ENCODE measurements at regions not wholly inside any gene's neighbourhood (a gene's known extent, or its start where the extent isn't known, plus 50 kb on each side); places are given as distances from the start of the nearest gene placed in this dataset.
"Not testable (repeated sequence)": the region's sequence is repeated elsewhere in the genome, so short reads cannot be mapped to it uniquely, and the experiment has no call there.

- ChIA-PET POLR2A (no interaction called here), CTCF (no interaction called here)
- Histone ChIP-seq H3K27me3 (ENCODE audit: control insufficient read depth, insufficient read depth, low read length) (no peaks in the 10 kb centered on the region), H3K27ac (ENCODE audit: low read depth, low read length) (no peak overlapping the region), H3K9me3 (ENCODE audit: control insufficient read depth, insufficient read depth, low read length) (peaks cover 25% of the 10 kb centered on the region), H3K4me3 (ENCODE audit: low read depth, low read length) (no peak overlapping the region)
- no peak for DNase-seq (ENCODE audit: low read depth, low spot score)
- no peak for TF ChIP-seq CTCF (IDR thresholded peaks at IDR 0.05; ENCODE audit: low read depth, low read length)
Measured at GRCh38 chr22:10741210-10741609, 4786.8 kb upstream of the OR11H1 start.

- H3K4me3 ChIP-seq (ENCODE audit: low read depth, low read length); DNase-seq (ENCODE audit: low read depth, low spot score); H3K27ac ChIP-seq (ENCODE audit: low read depth, low read length); CTCF ChIA-PET; H3K27me3 ChIP-seq (ENCODE audit: control insufficient read depth, insufficient read depth, low read length); POLR2A ChIA-PET: not testable (repeated sequence)
- H3K9me3 ChIP-seq (ENCODE audit: control insufficient read depth, insufficient read depth, low read length) = peaks cover 22% of the 10 kb centered on the region
Measured at GRCh38 chr22:10741776-10742630, 4786.0 kb upstream of the OR11H1 start.

GRCh38 chr22:10746382-10746781 is 4781.6 kb upstream of the OR11H1 start:
- POLR2A ChIA-PET; H3K4me3 ChIP-seq (ENCODE audit: low read depth, low read length); DNase-seq (ENCODE audit: low read depth, low spot score); H3K27me3 ChIP-seq (ENCODE audit: control insufficient read depth, insufficient read depth, low read length); H3K27ac ChIP-seq (ENCODE audit: low read depth, low read length); CTCF ChIA-PET: not testable (repeated sequence)
- peaks cover 26% of the 10 kb centered on the region for H3K9me3 ChIP-seq (ENCODE audit: control insufficient read depth, insufficient read depth, low read length)

- H3K27me3 ChIP-seq (ENCODE audit: control insufficient read depth, insufficient read depth, low read length); POLR2A ChIA-PET; DNase-seq (ENCODE audit: low read depth, low spot score); H3K27ac ChIP-seq (ENCODE audit: low read depth, low read length); H3K4me3 ChIP-seq (ENCODE audit: low read depth, low read length); CTCF ChIA-PET: not testable (repeated sequence)
- H3K9me3 ChIP-seq (ENCODE audit: control insufficient read depth, insufficient read depth, low read length) = peaks cover 19% of the 10 kb centered on the region
Measured at GRCh38 chr22:10747227-10747626, 4780.8 kb upstream of the OR11H1 start.

GRCh38 chr22:10748751-10749150 is 4779.2 kb upstream of the OR11H1 start:
- POLR2A ChIA-PET; CTCF ChIA-PET; H3K27ac ChIP-seq (ENCODE audit: low read depth, low read length); H3K4me3 ChIP-seq (ENCODE audit: low read depth, low read length); DNase-seq (ENCODE audit: low read depth, low spot score); H3K27me3 ChIP-seq (ENCODE audit: control insufficient read depth, insufficient read depth, low read length): not testable (repeated sequence)
- peaks cover 13% of the 10 kb centered on the region for H3K9me3 ChIP-seq (ENCODE audit: control insufficient read depth, insufficient read depth, low read length)

- POLR2A ChIA-PET; H3K27me3 ChIP-seq (ENCODE audit: control insufficient read depth, insufficient read depth, low read length); DNase-seq (ENCODE audit: low read depth, low spot score); H3K27ac ChIP-seq (ENCODE audit: low read depth, low read length); CTCF ChIA-PET; H3K4me3 ChIP-seq (ENCODE audit: low read depth, low read length): not testable (repeated sequence)
- peaks cover 15% of the 10 kb centered on the region for H3K9me3 ChIP-seq (ENCODE audit: control insufficient read depth, insufficient read depth, low read length)
Measured at GRCh38 chr22:10749423-10749822, 4778.6 kb upstream of the OR11H1 start.

GRCh38 chr22:10753566-10753965 is 4774.4 kb upstream of the OR11H1 start:
- CTCF ChIA-PET; DNase-seq (ENCODE audit: low read depth, low spot score): not testable (repeated sequence)

GRCh38 chr22:10755350-10755749 is 4772.6 kb upstream of the OR11H1 start:
- DNase-seq (ENCODE audit: low read depth, low spot score); H3K27ac ChIP-seq (ENCODE audit: low read depth, low read length); POLR2A ChIA-PET; CTCF ChIA-PET; H3K27me3 ChIP-seq (ENCODE audit: control insufficient read depth, insufficient read depth, low read length); H3K4me3 ChIP-seq (ENCODE audit: low read depth, low read length): not testable (repeated sequence)
- H3K9me3 ChIP-seq (ENCODE audit: control insufficient read depth, insufficient read depth, low read length) = peaks cover 10% of the 10 kb centered on the region

More at GRCh38 chr22:10753566-10753965, 4774.4 kb upstream of the OR11H1 start:
- POLR2A ChIA-PET; H3K27ac ChIP-seq (ENCODE audit: low read depth, low read length); H3K4me3 ChIP-seq (ENCODE audit: low read depth, low read length); H3K27me3 ChIP-seq (ENCODE audit: control insufficient read depth, insufficient read depth, low read length): not testable (repeated sequence)
- peaks cover 13% of the 10 kb centered on the region for H3K9me3 ChIP-seq (ENCODE audit: control insufficient read depth, insufficient read depth, low read length)

GRCh38 chr22:10760418-10760817 is 4767.6 kb upstream of the OR11H1 start:
- H3K27ac ChIP-seq (ENCODE audit: low read depth, low read length); H3K4me3 ChIP-seq (ENCODE audit: low read depth, low read length); H3K9me3 ChIP-seq (ENCODE audit: control insufficient read depth, insufficient read depth, low read length); H3K27me3 ChIP-seq (ENCODE audit: control insufficient read depth, insufficient read depth, low read length); POLR2A ChIA-PET; CTCF ChIA-PET; DNase-seq (ENCODE audit: low read depth, low spot score): not testable (repeated sequence)

- POLR2A ChIA-PET; CTCF ChIA-PET; H3K27me3 ChIP-seq (ENCODE audit: control insufficient read depth, insufficient read depth, low read length); H3K27ac ChIP-seq (ENCODE audit: low read depth, low read length); H3K9me3 ChIP-seq (ENCODE audit: control insufficient read depth, insufficient read depth, low read length); H3K4me3 ChIP-seq (ENCODE audit: low read depth, low read length); DNase-seq (ENCODE audit: low read depth, low spot score): not testable (repeated sequence)
Measured at GRCh38 chr22:10766320-10766719, 4761.7 kb upstream of the OR11H1 start.

GRCh38 chr22:10768875-10769274 is 4759.1 kb upstream of the OR11H1 start:
- DNase-seq (ENCODE audit: low read depth, low spot score); H3K27ac ChIP-seq (ENCODE audit: low read depth, low read length); H3K9me3 ChIP-seq (ENCODE audit: control insufficient read depth, insufficient read depth, low read length); H3K27me3 ChIP-seq (ENCODE audit: control insufficient read depth, insufficient read depth, low read length); POLR2A ChIA-PET; CTCF ChIA-PET; H3K4me3 ChIP-seq (ENCODE audit: low read depth, low read length): not testable (repeated sequence)

Data from AG04450 (cell line).